Breast epithelium (tissue), 3 donors: ENCODE measurements at regions not wholly inside any gene's neighbourhood (a gene's known extent, or its start where the extent isn't known, plus 50 kb on each side); places are given as distances from the start of the nearest gene placed in this dataset.

Source experiments
- CTCF ChIP-seq, 3 donors: fragments of 450-650 bp; IDR thresholded peaks; one replicate each; pipeline ENCODE4 v1.5.1; 2016 to 2017; ENCODE audit warnings: antibody characterized with exemption in 3 of 3, mild to moderate bottlenecking in 3 of 3, moderate library complexity in 3 of 3
- POLR2A ChIP-seq: fragments of 450-650 bp; IDR thresholded peaks from one replicate; pipeline ENCODE4 v1.6.1; 2016; ENCODE audit warnings: antibody characterized with exemption, mild to moderate bottlenecking, moderate library complexity
- POLR2AphosphoS5 ChIP-seq, 3 donors: sonication (generic); formaldehyde crosslinking; IDR thresholded peaks; one replicate each; pipeline ENCODE4 v1.6.1; 2017; ENCODE audit warnings: antibody characterized with exemption in 3 of 3

GRCh38 chr11:133719532-133720235 is 125.6 kb downstream of the SPATA19 start:
- TF ChIP-seq CTCF (IDR thresholded peaks at IDR 0.05) (no peak), POLR2AphosphoS5 (IDR thresholded peaks at IDR 0.05) (no peak), POLR2A (no peak)
